HEK293 (cell line): ENCODE measurements at regions not wholly inside any gene's neighbourhood (a gene's known extent, or its start where the extent isn't known, plus 50 kb on each side); places are given as distances from the start of the nearest gene placed in this dataset.
"Not testable (repeated sequence)": the region's sequence is repeated elsewhere in the genome, so short reads cannot be mapped to it uniquely, and the experiment has no call there.

Experiments used
- CTCF ChIA-PET: fragments of 350-600 bp; formaldehyde crosslinking; extraction: SDS; loops from one replicate; lab custom pipeline; 2021; ENCODE audit warnings: antibody characterized with exemption; lab: Yijun Ruan, JAX
- POLR2A ChIA-PET: fragments of 300-600 bp; formaldehyde crosslinking; extraction: SDS; loops from one replicate; lab custom pipeline; 2020; ENCODE audit warnings: antibody characterized with exemption, inconsistent platforms; lab: Yijun Ruan, JAX
- H3K27ac ChIP-seq: fragments of 200-500 bp; sonication (Bioruptor generic); 2 replicates; pipeline ENCODE4 v1.5.1; 2014; ENCODE audit warnings: low read depth, low read length, control low read depth, inconsistent platforms; ENCODE audit errors: extremely low read depth
- H3K36me3 ChIP-seq, 2 experiments: fragments of 200-500 bp in 1 of 2; sonication (Bioruptor generic) in 1 of 2; 1 replicate in 1 of 2; 2 replicates in 1 of 2; pipeline ENCODE4 v1.5.1; 2014 to 2017; ENCODE audit warnings: inconsistent platforms in 2 of 2, low read length in 2 of 2; ENCODE audit not compliant: control insufficient read depth in 2 of 2, insufficient read depth in 1 of 2
- H3K4me1 ChIP-seq: fragments of 200-500 bp; sonication (Bioruptor generic); 2 replicates; pipeline ENCODE4 v1.5.1; 2014; ENCODE audit warnings: mild to moderate bottlenecking, low read length, inconsistent platforms; ENCODE audit not compliant: control insufficient read depth, insufficient read depth
- H3K4me3 ChIP-seq: 2 replicates; pipeline ENCODE4 v1.5.1; 2011; ENCODE audit warnings: low read depth, mild to moderate bottlenecking, control low read depth, low read length, moderate library complexity
- H3K9me3 ChIP-seq: fragments of 200-500 bp; sonication (Bioruptor generic); 2 replicates; pipeline ENCODE4 v1.5.1; 2014; ENCODE audit warnings: low read depth, low read length, inconsistent platforms; ENCODE audit not compliant: control insufficient read depth, insufficient read depth
- SETDB1 ChIP-seq: IDR thresholded peaks from one replicate; pipeline ENCODE4 v1.6.1; 2017; ENCODE audit warnings: mild to moderate bottlenecking, low read length, moderate library complexity, mixed read lengths; ENCODE audit not compliant: insufficient read length
- SP7 ChIP-seq: fragments of 450-650 bp; formaldehyde crosslinking; IDR thresholded peaks from 2 replicates; pipeline ENCODE4 v1.5.1; 2016; ENCODE audit warnings: missing biosample characterization, missing genetic modification characterization
- TCF7L2 ChIP-seq: IDR thresholded peaks from 2 replicates; pipeline ENCODE4 v1.6.1; 2011; ENCODE audit warnings: low read depth, mild to moderate bottlenecking, inconsistent platforms, low read length, moderate library complexity, borderline replicate concordance
- TRIM28 ChIP-seq: IDR thresholded peaks from 2 replicates; pipeline ENCODE4 v1.6.1; 2011; ENCODE audit warnings: low read length, control low read depth, borderline replicate concordance
- ZBTB48 ChIP-seq: fragments of 450-650 bp; formaldehyde crosslinking; IDR thresholded peaks from 2 replicates; pipeline ENCODE4 v1.5.1; 2016; ENCODE audit warnings: missing biosample characterization, missing genetic modification characterization
- ZBTB7A ChIP-seq: fragments of 450-650 bp; formaldehyde crosslinking; IDR thresholded peaks from 2 replicates; pipeline ENCODE4 v1.5.1; 2016; ENCODE audit warnings: low read depth, missing biosample characterization, missing genetic modification characterization
- ZNF10 ChIP-seq: fragments of 450-650 bp; formaldehyde crosslinking; IDR thresholded peaks from 2 replicates; pipeline ENCODE4 v1.5.1; 2017; ENCODE audit warnings: missing biosample characterization, missing genetic modification characterization
- ZNF416 ChIP-seq: fragments of 450-650 bp; formaldehyde crosslinking; IDR thresholded peaks from 2 replicates; pipeline ENCODE4 v1.5.1; 2016; ENCODE audit warnings: missing biosample characterization, missing genetic modification characterization
- ZNF433 ChIP-seq: fragments of 450-650 bp; formaldehyde crosslinking; IDR thresholded peaks from 2 replicates; pipeline ENCODE4 v1.5.1; 2016; ENCODE audit warnings: missing biosample characterization, missing genetic modification characterization, low read depth
- ZNF555 ChIP-seq: fragments of 450-650 bp; formaldehyde crosslinking; conservative IDR thresholded peaks from 2 replicates; pipeline ENCODE4 v1.5.1; 2017; ENCODE audit warnings: missing biosample characterization, mild to moderate bottlenecking, missing genetic modification characterization, inconsistent platforms
- ZNF580 ChIP-seq: fragments of 450-650 bp; formaldehyde crosslinking; IDR thresholded peaks from 2 replicates; pipeline ENCODE4 v1.5.1; 2016; ENCODE audit warnings: missing biosample characterization, missing genetic modification characterization
- ZNF585B ChIP-seq: fragments of 450-650 bp; formaldehyde crosslinking; IDR thresholded peaks from 2 replicates; pipeline ENCODE4 v1.5.1; 2016; ENCODE audit warnings: missing biosample characterization, missing genetic modification characterization
- ZNF624 ChIP-seq: fragments of 450-650 bp; formaldehyde crosslinking; IDR thresholded peaks from 2 replicates; pipeline ENCODE4 v1.5.1; 2017; ENCODE audit warnings: missing biosample characterization, missing genetic modification characterization
- ZNF626 ChIP-seq: fragments of 450-650 bp; sonication (Bioruptor Pico); formaldehyde crosslinking; IDR thresholded peaks from 2 replicates; pipeline ENCODE4 v1.5.1; 2018; ENCODE audit warnings: missing biosample characterization, missing genetic modification characterization, inconsistent platforms
- ZNF701 ChIP-seq: fragments of 450-650 bp; formaldehyde crosslinking; IDR thresholded peaks from 2 replicates; pipeline ENCODE4 v1.5.1; 2016; ENCODE audit warnings: missing biosample characterization, missing genetic modification characterization
- ZNF707 ChIP-seq: fragments of 450-650 bp; formaldehyde crosslinking; IDR thresholded peaks from 2 replicates; pipeline ENCODE4 v1.5.1; 2016; ENCODE audit warnings: missing biosample characterization, missing genetic modification characterization
- ZSCAN18 ChIP-seq: fragments of 450-650 bp; formaldehyde crosslinking; IDR thresholded peaks from 2 replicates; pipeline ENCODE4 v1.5.1; 2016; ENCODE audit warnings: missing biosample characterization, missing genetic modification characterization
- ZSCAN4 ChIP-seq: fragments of 450-650 bp; formaldehyde crosslinking; IDR thresholded peaks from 2 replicates; pipeline ENCODE4 v1.5.1; 2017; ENCODE audit warnings: missing biosample characterization, missing genetic modification characterization
- ZSCAN5A ChIP-seq: fragments of 450-650 bp; formaldehyde crosslinking; IDR thresholded peaks from 2 replicates; pipeline ENCODE4 v1.5.1; 2016; ENCODE audit warnings: missing biosample characterization, missing genetic modification characterization
- TF ChIP-seq, protein P1 (sequence below): fragments of 450-650 bp; formaldehyde crosslinking; IDR thresholded peaks from 2 replicates; pipeline ENCODE4 v1.5.1; 2016; ENCODE audit warnings: missing biosample characterization, missing genetic modification characterization
- TF ChIP-seq, protein P2 (sequence below): fragments of 450-650 bp; formaldehyde crosslinking; IDR thresholded peaks from 2 replicates; pipeline ENCODE4 v1.5.1; 2017; ENCODE audit warnings: missing biosample characterization, missing genetic modification characterization

- Histone ChIP-seq H3K36me3 (no peaks in the 10 kb centered on the region), H3K4me3 (no peak overlapping the region), H3K27ac (no peak overlapping the region), H3K4me1 (no peaks in the 10 kb centered on the region), H3K9me3 (no peaks in the 10 kb centered on the region)
- POLR2A ChIA-PET, result no interaction called here
- CTCF ChIA-PET, result no interaction called here
- peak; percentile 46; the same call in 1 of the 2 replicates for TF ChIP-seq SP7 (tag by site-specific recombination)
- no peak for TF ChIP-seq ZNF416 (tag by site-specific recombination)
- no peak for TF ChIP-seq ZSCAN4 (tag by site-specific recombination)
- no peak for TF ChIP-seq ZSCAN5A (tag by site-specific recombination)
- TF ChIP-seq, protein P1, sequence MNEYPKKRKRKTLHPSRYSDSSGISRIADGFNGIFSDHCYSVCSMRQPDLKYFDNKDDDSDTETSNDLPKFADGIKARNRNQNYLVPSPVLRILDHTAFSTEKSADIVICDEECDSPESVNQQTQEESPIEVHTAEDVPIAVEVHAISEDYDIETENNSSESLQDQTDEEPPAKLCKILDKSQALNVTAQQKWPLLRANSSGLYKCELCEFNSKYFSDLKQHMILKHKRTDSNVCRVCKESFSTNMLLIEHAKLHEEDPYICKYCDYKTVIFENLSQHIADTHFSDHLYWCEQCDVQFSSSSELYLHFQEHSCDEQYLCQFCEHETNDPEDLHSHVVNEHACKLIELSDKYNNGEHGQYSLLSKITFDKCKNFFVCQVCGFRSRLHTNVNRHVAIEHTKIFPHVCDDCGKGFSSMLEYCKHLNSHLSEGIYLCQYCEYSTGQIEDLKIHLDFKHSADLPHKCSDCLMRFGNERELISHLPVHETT (tag by site-specific recombination), result no peak
- TF ChIP-seq ZNF433, result 0 out of 2 replicates have a peak, but pooled peaks have one; percentile 1
- TF ChIP-seq ZNF555 (tag by site-specific recombination), result no peak
Observed at GRCh38 chr5:174493530-174493929, 230.9 kb upstream of the MSX2 start.

GRCh38 chr5:174497939-174498338, 226.4 kb upstream of the MSX2 start:
- H3K4me3 ChIP-seq, H3K27ac ChIP-seq, POLR2A ChIA-PET, H3K4me1 ChIP-seq, CTCF ChIA-PET, H3K9me3 ChIP-seq, H3K36me3 ChIP-seq: not testable (repeated sequence)
- peak; percentile 99 for TF ChIP-seq ZNF707 (tag by site-specific recombination)

DNA sequence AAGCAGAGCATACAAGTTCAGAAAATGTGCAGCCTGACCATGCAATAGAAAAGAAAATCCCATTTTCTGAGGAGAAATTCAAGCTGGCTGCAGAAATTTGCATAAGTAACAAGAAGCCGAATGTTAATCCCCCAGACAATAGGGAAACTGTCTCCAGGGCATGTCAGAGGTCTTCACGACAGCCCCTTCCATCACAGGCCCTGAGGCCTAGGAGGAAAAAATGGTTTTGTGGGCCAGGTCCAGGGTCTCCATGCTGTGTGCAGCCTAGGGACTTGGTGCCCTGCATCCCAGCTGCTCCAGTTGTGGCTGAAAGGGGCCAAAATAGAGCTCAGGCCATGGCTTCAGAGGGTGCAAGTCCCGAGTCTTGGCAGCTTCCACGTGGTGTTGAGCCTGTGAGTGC, 225.8 kb upstream of the MSX2 start:
- H3K4me3 ChIP-seq, H3K9me3 ChIP-seq, H3K4me1 ChIP-seq, H3K36me3 ChIP-seq, POLR2A ChIA-PET, CTCF ChIA-PET, H3K27ac ChIP-seq: not testable (repeated sequence)
- TF ChIP-seq SETDB1 (peak; percentile 81), ZNF585B (tag by site-specific recombination) (peak; percentile 99), TRIM28 (peak; percentile 51; the same call in 1 of the 2 replicates)

- ChIA-PET POLR2A (no interaction called here), CTCF (no interaction called here)
- Histone ChIP-seq H3K27ac (no peak overlapping the region), H3K9me3 (no peaks in the 10 kb centered on the region), H3K4me3 (no peak overlapping the region), H3K4me1 (peaks cover 13% of the 10 kb centered on the region), H3K36me3 (no peaks in the 10 kb centered on the region)
- no peak for TF ChIP-seq ZSCAN18 (tag by site-specific recombination)
- no peak for TF ChIP-seq ZNF10 (tag by site-specific recombination)
- no peak for TF ChIP-seq ZBTB48
- TF ChIP-seq, protein P2, sequence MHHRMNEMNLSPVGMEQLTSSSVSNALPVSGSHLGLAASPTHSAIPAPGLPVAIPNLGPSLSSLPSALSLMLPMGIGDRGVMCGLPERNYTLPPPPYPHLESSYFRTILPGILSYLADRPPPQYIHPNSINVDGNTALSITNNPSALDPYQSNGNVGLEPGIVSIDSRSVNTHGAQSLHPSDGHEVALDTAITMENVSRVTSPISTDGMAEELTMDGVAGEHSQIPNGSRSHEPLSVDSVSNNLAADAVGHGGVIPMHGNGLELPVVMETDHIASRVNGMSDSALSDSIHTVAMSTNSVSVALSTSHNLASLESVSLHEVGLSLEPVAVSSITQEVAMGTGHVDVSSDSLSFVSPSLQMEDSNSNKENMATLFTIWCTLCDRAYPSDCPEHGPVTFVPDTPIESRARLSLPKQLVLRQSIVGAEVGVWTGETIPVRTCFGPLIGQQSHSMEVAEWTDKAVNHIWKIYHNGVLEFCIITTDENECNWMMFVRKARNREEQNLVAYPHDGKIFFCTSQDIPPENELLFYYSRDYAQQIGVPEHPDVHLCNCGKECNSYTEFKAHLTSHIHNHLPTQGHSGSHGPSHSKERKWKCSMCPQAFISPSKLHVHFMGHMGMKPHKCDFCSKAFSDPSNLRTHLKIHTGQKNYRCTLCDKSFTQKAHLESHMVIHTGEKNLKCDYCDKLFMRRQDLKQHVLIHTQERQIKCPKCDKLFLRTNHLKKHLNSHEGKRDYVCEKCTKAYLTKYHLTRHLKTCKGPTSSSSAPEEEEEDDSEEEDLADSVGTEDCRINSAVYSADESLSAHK (tag by site-specific recombination), result 0 out of 2 replicates have a peak, but pooled peaks have one; percentile 16
- TF ChIP-seq ZBTB7A (tag by site-specific recombination), result no peak
- TF ChIP-seq TCF7L2, result 0 out of 2 replicates have a peak, but pooled peaks have one; percentile 23
- TF ChIP-seq ZNF626, result no peak
- TF ChIP-seq ZNF580 (tag by site-specific recombination), result peak; percentile 23; the same call in 1 of the 2 replicates
- no peak for TF ChIP-seq ZNF701 (tag by site-specific recombination)
- TF ChIP-seq ZNF624, result no peak
Observed at GRCh38 chr5:174500636-174501035, 223.7 kb upstream of the MSX2 start.
